ENCODE measurements at regions not wholly inside any gene's neighbourhood (a gene's known extent, or its start where the extent isn't known, plus 50 kb on each side); places are given as distances from the start of the nearest gene placed in this dataset.
A peak's percentile ranks its signal among the peaks of the same experiment; 100 is the strongest.

- no peaks in the 10 kb centered on the region for H3K36me3 ChIP-seq
- H3K9me3 ChIP-seq: no peaks in the 10 kb centered on the region
- peaks cover 0 to 12% (median 7%) of the 10 kb centered on the region in 4 donors for H3K27me3 ChIP-seq
- ATAC-seq (ENCODE audit: low FRiP score in 2 of 2) (no peak), DNase-seq (no peak)
- WGBS, 2 donors: 88 to 100% methylated on average over 1 of the region's 1 CpG
- peaks cover 8 to 10% (median 9%) of the 10 kb centered on the region in 4 donors for H3K4me1 ChIP-seq
- H3K27ac ChIP-seq: no peak overlapping the region
- H3K4me3 ChIP-seq: no peak overlapping the region
- TF ChIP-seq POLR2A (IDR thresholded peaks at IDR 0.05): no peak
- TF ChIP-seq EP300 (IDR thresholded peaks at IDR 0.05): no peak
- TF ChIP-seq POLR2AphosphoS5 (IDR thresholded peaks at IDR 0.05): no peak
- TF ChIP-seq, protein P1, sequence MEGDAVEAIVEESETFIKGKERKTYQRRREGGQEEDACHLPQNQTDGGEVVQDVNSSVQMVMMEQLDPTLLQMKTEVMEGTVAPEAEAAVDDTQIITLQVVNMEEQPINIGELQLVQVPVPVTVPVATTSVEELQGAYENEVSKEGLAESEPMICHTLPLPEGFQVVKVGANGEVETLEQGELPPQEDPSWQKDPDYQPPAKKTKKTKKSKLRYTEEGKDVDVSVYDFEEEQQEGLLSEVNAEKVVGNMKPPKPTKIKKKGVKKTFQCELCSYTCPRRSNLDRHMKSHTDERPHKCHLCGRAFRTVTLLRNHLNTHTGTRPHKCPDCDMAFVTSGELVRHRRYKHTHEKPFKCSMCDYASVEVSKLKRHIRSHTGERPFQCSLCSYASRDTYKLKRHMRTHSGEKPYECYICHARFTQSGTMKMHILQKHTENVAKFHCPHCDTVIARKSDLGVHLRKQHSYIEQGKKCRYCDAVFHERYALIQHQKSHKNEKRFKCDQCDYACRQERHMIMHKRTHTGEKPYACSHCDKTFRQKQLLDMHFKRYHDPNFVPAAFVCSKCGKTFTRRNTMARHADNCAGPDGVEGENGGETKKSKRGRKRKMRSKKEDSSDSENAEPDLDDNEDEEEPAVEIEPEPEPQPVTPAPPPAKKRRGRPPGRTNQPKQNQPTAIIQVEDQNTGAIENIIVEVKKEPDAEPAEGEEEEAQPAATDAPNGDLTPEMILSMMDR (IDR thresholded peaks at IDR 0.05): no peak
Observed at GRCh38 chr16:50472472-50472871, 75.7 kb upstream of the NKD1 start.

GRCh38 chr16:50470687-50471086 is 77.5 kb upstream of the NKD1 start:
- ATAC-seq (ENCODE audit: low FRiP score in 2 of 2): no peak
- TF ChIP-seq POLR2A (IDR thresholded peaks at IDR 0.05): no peak
- no peak for TF ChIP-seq EP300 (IDR thresholded peaks at IDR 0.05)
- TF ChIP-seq, protein P1 (IDR thresholded peaks at IDR 0.05): no peak
- no peak for TF ChIP-seq POLR2AphosphoS5 (IDR thresholded peaks at IDR 0.05)
- H3K27ac ChIP-seq: no peak overlapping the region
- H3K27me3 ChIP-seq: peaks cover 0 to 12% (median 7%) of the 10 kb centered on the region in 4 donors
- no peak for DNase-seq
- 70 to 82% methylated on average over 3 of the region's 3 CpGs for WGBS, 2 donors
- H3K36me3 ChIP-seq: no peaks in the 10 kb centered on the region
- peaks cover 8 to 10% (median 9%) of the 10 kb centered on the region in 4 donors for H3K4me1 ChIP-seq
- no peak overlapping the region for H3K4me3 ChIP-seq
- no peaks in the 10 kb centered on the region for H3K9me3 ChIP-seq

GRCh38 chr16:50469744-50470321 is 78.4 kb upstream of the NKD1 start:
- H3K27me3 ChIP-seq: peaks cover 0 to 12% (median 7%) of the 10 kb centered on the region in 4 donors
- ATAC-seq (ENCODE audit: low FRiP score in 2 of 2): no peak

DNA sequence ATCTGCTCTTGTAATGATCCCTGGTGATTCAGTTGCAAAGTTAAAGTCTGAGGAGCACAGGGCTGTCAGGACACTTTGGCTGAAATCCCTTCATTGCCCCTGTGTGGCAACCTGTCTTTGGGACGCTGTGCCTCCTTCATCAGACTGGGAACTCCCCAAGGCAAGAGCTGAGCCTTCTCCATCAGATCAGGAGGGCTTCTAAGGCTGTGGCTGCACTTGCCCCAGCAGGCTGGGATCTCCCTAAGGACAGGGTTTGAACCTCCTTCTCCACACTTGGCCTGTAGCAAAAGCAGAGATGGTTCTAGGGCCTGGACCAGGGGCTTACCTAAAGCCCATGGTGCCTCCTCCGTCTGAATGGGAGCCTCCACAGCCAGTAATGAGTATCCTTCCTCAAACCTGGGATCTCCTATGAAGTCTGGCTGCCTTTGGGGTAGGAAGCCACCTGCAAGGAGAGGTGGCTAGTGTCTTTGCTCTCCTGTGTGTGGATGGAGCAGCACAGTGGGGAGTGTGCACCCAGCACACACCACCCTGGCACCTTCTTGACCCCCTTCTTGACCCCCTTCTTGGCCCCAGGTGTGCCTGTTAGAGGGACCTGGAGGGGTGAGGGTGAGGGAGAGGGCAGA is 79.0 kb upstream of the NKD1 start:
- 44% methylated on average over 2 of the region's 2 CpGs; no CpG with 5 or more reads in 1 of the 2 donors for WGBS, 2 donors
- ATAC-seq (ENCODE audit: low FRiP score in 2 of 2) (no peak), DNase-seq (no peak)
- H3K27me3 ChIP-seq: peaks cover 0 to 12% (median 7%) of the 10 kb centered on the region in 4 donors
- H3K36me3 ChIP-seq: no peaks in the 10 kb centered on the region
- H3K4me1 ChIP-seq: peaks cover 8 to 10% (median 9%) of the 10 kb centered on the region in 4 donors
- no peaks in the 10 kb centered on the region for H3K9me3 ChIP-seq
- H3K27ac ChIP-seq: no peak overlapping the region
- TF ChIP-seq EP300 (IDR thresholded peaks at IDR 0.05) (no peak), POLR2A (IDR thresholded peaks at IDR 0.05) (no peak)
- TF ChIP-seq, protein P1 (IDR thresholded peaks at IDR 0.05): no peak
- no peak overlapping the region for H3K4me3 ChIP-seq

More at GRCh38 chr16:50469744-50470321, 78.4 kb upstream of the NKD1 start:
- peak in 1 of 2 donors; percentile 36 for DNase-seq
- no peaks in the 10 kb centered on the region for H3K9me3 ChIP-seq
- H3K27ac ChIP-seq: no peak overlapping the region
- peaks cover 8 to 10% (median 9%) of the 10 kb centered on the region in 4 donors for H3K4me1 ChIP-seq
- WGBS, 2 donors: 66 to 68% methylated on average over 18 of the region's 18 CpGs
- TF ChIP-seq EP300 (IDR thresholded peaks at IDR 0.05) (no peak), POLR2AphosphoS5 (IDR thresholded peaks at IDR 0.05) (no peak), POLR2A (IDR thresholded peaks at IDR 0.05) (no peak)
- TF ChIP-seq, protein P1 (IDR thresholded peaks at IDR 0.05): no peak
- H3K36me3 ChIP-seq: no peaks in the 10 kb centered on the region
- no peak overlapping the region for H3K4me3 ChIP-seq

Measured in upper lobe of left lung (tissue), 6 donors.